Neural crest cell (in vitro differentiated cells): ENCODE measurements at regions not wholly inside any gene's neighbourhood (a gene's known extent, or its start where the extent isn't known, plus 50 kb on each side); places are given as distances from the start of the nearest gene placed in this dataset.

ENCODE experiments used
- DNase-seq: peaks from one replicate; pipeline ENCODE4 v3.0.0; 2021; ENCODE audit warnings: low read depth, mixed read lengths, low spot score
- H3K27ac Mint-ChIP-seq: one replicate; pipeline ENCODE4 v1.8.0; 2021; ENCODE audit warnings: mild to moderate bottlenecking, mixed read lengths; ENCODE audit not compliant: unreplicated experiment
- H3K27me3 Mint-ChIP-seq: 2 replicates; pipeline ENCODE4 v1.8.0; 2021; ENCODE audit warnings: low read depth, mild to moderate bottlenecking, mixed read lengths
- H3K36me3 Mint-ChIP-seq: 2 replicates; pipeline ENCODE4 v1.8.0; 2021; ENCODE audit warnings: low read depth, mild to moderate bottlenecking, mixed read lengths
- H3K4me1 Mint-ChIP-seq: 2 replicates; pipeline ENCODE4 v1.8.0; 2021; ENCODE audit warnings: mixed read lengths
- H3K4me3 Mint-ChIP-seq: one replicate; pipeline ENCODE4 v1.8.0; 2021; ENCODE audit warnings: mild to moderate bottlenecking, mixed read lengths
- H3K9me3 Mint-ChIP-seq: 2 replicates; pipeline ENCODE4 v1.8.0; 2021; ENCODE audit warnings: mixed read lengths
- TF ChIP-seq, protein P1 (sequence below): fragments of 200-600 bp; sonication (generic); conservative IDR thresholded peaks from 2 replicates; pipeline ENCODE4 v1.5.0; 2021; ENCODE audit warnings: antibody characterized with exemption, mild to moderate bottlenecking

DNA sequence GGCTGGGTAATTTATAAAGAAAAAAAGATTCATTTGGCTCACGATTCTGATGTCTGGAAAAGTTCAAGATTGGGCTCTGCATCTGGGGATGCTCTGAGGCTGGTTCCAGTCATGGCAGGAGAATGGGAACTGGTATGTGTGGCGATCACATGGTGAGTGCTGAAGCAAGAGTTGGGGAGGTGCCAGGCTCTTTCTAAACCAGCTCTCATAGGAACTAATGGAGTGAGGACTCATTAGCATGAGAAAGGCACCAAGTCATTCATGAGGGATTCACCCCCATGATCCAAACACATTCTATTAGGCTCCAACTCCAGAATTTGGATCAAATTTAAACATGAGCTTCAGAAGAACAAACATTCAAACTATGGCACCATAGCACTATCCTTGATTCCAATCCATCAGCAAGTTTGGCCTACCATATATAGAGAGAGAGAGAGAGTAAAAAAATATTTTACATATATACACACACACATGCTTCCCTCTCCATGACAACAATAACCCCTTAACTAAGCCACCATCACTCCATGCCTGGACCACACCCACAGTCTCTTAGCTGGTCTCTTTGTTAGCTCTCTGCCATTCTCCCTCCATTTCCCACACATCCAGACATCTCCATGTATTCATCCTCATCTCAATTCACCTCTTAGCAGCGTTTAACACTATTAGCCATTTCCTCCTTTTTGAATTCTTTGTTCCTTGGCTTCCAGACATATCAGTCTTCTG is 57.9 kb downstream of the NPY start:
- TF ChIP-seq, protein P1, sequence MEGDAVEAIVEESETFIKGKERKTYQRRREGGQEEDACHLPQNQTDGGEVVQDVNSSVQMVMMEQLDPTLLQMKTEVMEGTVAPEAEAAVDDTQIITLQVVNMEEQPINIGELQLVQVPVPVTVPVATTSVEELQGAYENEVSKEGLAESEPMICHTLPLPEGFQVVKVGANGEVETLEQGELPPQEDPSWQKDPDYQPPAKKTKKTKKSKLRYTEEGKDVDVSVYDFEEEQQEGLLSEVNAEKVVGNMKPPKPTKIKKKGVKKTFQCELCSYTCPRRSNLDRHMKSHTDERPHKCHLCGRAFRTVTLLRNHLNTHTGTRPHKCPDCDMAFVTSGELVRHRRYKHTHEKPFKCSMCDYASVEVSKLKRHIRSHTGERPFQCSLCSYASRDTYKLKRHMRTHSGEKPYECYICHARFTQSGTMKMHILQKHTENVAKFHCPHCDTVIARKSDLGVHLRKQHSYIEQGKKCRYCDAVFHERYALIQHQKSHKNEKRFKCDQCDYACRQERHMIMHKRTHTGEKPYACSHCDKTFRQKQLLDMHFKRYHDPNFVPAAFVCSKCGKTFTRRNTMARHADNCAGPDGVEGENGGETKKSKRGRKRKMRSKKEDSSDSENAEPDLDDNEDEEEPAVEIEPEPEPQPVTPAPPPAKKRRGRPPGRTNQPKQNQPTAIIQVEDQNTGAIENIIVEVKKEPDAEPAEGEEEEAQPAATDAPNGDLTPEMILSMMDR, result no peak
- peaks cover 22% of the 10 kb centered on the region for H3K4me1 Mint-ChIP-seq
- DNase-seq, result no peak

DNA sequence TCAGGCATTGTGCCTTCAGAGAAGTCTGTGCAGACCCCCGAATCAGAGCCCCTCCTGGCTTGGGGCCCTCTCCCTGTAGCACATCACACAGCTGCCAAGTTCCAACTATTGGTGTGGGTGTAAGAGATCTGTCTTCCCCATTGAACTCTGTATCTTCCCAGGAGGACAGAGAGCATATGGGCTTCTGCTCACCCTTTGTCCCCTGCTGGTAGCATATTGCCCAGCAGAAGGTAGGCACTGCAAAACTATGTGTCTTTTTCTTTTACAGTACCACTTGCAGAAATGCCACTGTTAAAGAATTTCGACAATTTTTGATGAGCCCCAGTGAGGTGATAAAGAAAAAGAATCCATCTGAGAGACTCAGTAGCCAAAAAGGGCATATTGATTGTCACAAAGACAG is 59.6 kb downstream of the NPY start:
- Mint-ChIP-seq H3K36me3 (no peaks in the 10 kb centered on the region), H3K4me1 (peaks cover 8% of the 10 kb centered on the region), H3K9me3 (no peaks in the 10 kb centered on the region), H3K27me3 (peaks cover under 1% of the 10 kb centered on the region), H3K4me3 (no peak overlapping the region), H3K27ac (no peak overlapping the region)
- TF ChIP-seq, protein P1, result no peak
- DNase-seq, result no peak

More for the DNA sequence above, 57.9 kb downstream of the NPY start:
- H3K36me3 Mint-ChIP-seq, result no peaks in the 10 kb centered on the region
- no peak overlapping the region for H3K4me3 Mint-ChIP-seq
- no peaks in the 10 kb centered on the region for H3K9me3 Mint-ChIP-seq
- no peak overlapping the region for H3K27ac Mint-ChIP-seq
- peaks cover 13% of the 10 kb centered on the region for H3K27me3 Mint-ChIP-seq

DNA sequence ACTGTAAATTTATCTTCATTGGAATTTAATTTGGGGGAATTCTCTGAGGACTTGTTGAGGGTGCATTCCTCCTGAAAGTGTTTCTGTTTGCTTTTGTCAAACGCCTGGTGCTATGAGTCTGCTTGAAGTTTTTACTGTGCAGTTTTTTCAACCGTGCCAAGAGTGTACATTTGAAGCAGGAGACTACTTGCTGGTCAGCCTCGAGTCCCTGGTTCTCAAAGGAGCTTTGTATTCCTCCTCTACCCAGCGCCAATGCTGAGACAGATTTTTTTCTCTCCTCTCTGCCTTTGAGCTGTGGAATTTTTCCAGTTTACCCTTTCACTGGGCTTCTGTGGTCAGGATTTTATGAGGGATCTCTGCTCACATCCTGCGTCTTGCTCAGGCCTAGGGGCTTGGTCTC is 62.1 kb downstream of the NPY start:
- Mint-ChIP-seq H3K27me3 (no peaks in the 10 kb centered on the region), H3K4me1 (peaks cover 15% of the 10 kb centered on the region), H3K36me3 (no peaks in the 10 kb centered on the region), H3K4me3 (no peak overlapping the region), H3K9me3 (no peaks in the 10 kb centered on the region), H3K27ac (peak overlapping the region; percentile 59)
- DNase-seq, result no peak
- TF ChIP-seq, protein P1, result no peak

DNA sequence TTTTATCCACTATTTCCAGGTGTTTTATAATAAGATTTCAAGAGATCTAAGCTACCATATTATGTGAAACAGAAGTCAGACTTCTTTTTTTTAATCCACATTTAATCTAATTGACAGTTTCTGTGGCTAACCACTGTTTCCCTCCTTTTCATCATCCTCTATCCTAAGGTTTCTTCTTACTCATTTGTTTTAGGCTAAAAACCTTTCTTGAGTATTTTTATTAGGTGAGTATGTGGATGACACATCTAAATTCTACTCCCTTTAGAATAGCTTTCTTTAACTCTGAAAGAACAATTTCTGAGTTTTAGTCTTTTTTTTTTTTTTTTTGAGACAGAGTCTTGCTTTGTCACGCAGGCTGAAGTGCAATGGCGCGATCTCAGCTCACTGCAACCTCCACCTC is 62.7 kb downstream of the NPY start:
- H3K4me1 Mint-ChIP-seq, result peaks cover 15% of the 10 kb centered on the region
- H3K9me3 Mint-ChIP-seq, result no peaks in the 10 kb centered on the region
- no peak for DNase-seq
- H3K4me3 Mint-ChIP-seq, result no peak overlapping the region
- H3K27ac Mint-ChIP-seq, result no peak overlapping the region
- TF ChIP-seq, protein P1, result no peak
- no peaks in the 10 kb centered on the region for H3K36me3 Mint-ChIP-seq
- H3K27me3 Mint-ChIP-seq, result no peaks in the 10 kb centered on the region

DNA sequence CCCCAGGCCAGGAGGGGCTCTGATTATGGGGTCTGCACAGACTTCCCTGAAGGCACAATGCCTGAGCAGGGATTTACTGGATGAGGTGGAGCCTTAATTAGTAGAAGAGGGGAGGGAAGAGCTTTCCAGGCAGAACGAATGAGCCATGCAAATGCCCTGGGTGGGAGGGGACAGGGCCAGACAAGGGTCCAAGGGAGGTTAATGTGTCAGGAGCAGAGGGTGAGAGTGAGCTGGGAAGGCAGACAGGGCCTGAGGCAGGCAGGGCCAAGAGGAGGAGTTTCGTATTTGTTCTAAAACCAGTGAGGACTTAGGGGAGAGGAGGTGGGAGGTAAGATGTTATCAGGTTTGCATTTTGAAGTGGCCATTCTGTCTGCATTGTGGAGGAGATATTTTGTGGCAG is 65.3 kb downstream of the NPY start:
- no peaks in the 10 kb centered on the region for H3K27me3 Mint-ChIP-seq

More for the DNA sequence above, 65.3 kb downstream of the NPY start:
- Mint-ChIP-seq H3K4me1 (peaks cover 15% of the 10 kb centered on the region), H3K9me3 (no peaks in the 10 kb centered on the region), H3K36me3 (no peaks in the 10 kb centered on the region), H3K4me3 (no peak overlapping the region), H3K27ac (no peak overlapping the region)
- TF ChIP-seq, protein P1, result no peak
- DNase-seq, result no peak
